Thyroid gland (tissue), 4 donors: ENCODE measurements at regions not wholly inside any gene's neighbourhood (a gene's known extent, or its start where the extent isn't known, plus 50 kb on each side); places are given as distances from the start of the nearest gene placed in this dataset.

ENCODE experiments used
- DNase-seq, 2 donors: peaks; one replicate each; pipeline ENCODE4 v3.0.0-alpha.2; 2019
- H3K27ac ChIP-seq, 3 donors: fragments of 200-600 bp; sonication (generic); 1 replicate in 2 of 3; 2 replicates in 1 of 3; pipeline ENCODE4 v1.5.1; 2016 to 2019; ENCODE audit warnings: mild to moderate bottlenecking in 1 of 3, moderate library complexity in 1 of 3
- H3K27me3 ChIP-seq: fragments of 200-600 bp; sonication (generic); one replicate; pipeline ENCODE4 v1.5.1; 2019
- H3K36me3 ChIP-seq, 2 donors: fragments of 200-600 bp; sonication (generic); one replicate each; pipeline ENCODE4 v1.5.1; 2016 to 2019
- H3K4me1 ChIP-seq, 2 donors: fragments of 200-600 bp; sonication (generic); one replicate each; pipeline ENCODE4 v1.5.1; 2017 to 2019
- H3K4me3 ChIP-seq, 3 donors: fragments of 200-600 bp; sonication (generic); replicated peaks in 1 of 3; 1 replicate in 2 of 3; 2 replicates in 1 of 3; pipeline ENCODE4 v1.5.1; 2016; ENCODE audit warnings: mild to moderate bottlenecking in 1 of 3
- H3K9me3 ChIP-seq: fragments of 200-600 bp; sonication (generic); one replicate; pipeline ENCODE4 v1.5.1; 2017
- CTCF ChIP-seq, 6 experiments: fragments of 200-600 bp in 3 of 6; fragments of 450-650 bp in 3 of 6; sonication (generic) in 3 of 6; IDR thresholded peaks; one replicate each; pipeline ENCODE4 v1.5.1; 2016 to 2019; ENCODE audit warnings: antibody characterized with exemption in 6 of 6, mild to moderate bottlenecking in 2 of 6, inconsistent platforms in 1 of 6, moderate library complexity in 1 of 6
- POLR2A ChIP-seq, 2 donors: fragments of 450-650 bp; IDR thresholded peaks; one replicate each; pipeline ENCODE4 v1.6.1; 2017; ENCODE audit warnings: antibody characterized with exemption in 2 of 2, mild to moderate bottlenecking in 2 of 2, moderate library complexity in 1 of 2
- WGBS, 2 donors: methylation state at CpG; one replicate each; pipeline ENCODE4 v1.1.5; 2017; 5-methylcytosine and 5-hydroxymethylcytosine counted together
- intact Hi-C: fragments of 100-400 bp; cut with DNase I; formaldehyde crosslinking; loops from one replicate; pipeline ENCODE4 v1.15.1; 2023

DNA sequence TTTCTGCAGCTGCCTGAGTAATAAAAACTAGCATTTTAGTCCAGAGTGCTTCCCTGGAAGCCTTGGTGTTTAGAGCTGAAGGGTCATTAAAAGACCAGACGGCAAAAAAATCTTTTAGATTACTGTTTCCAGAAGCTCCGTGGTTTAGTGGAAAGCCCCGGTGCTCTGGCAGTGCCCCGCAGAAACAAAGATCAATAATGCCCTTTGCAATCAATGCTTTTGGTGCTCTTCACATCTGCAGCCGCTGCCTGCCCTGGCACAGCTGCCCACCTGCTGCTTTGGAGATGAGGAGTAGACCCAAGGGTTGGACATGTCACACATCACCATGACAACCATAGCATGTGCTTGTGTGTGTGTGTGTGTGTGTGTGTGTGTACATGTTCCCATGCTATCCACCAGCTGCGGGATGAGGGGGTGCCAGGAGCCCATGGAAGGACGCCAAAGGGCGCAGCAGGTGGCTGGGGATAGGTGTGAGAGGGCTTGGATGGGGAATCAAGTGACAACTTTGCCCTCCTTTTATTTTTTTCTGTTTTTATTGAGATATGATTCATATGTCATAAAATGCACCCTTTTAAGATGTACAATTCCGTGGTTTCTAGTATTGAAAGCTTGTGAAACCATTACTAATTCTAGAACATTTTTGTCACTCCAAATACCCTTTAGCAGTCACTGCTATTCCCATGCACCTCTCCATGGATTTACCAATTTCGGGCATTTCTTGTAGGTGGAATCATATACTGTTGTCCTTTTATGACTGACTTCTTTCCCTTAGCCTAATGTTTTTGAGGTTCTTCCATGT is 75.7 kb upstream of the KLHL25 start:
- 73 to 74% methylated on average over 10 of the region's 10 CpGs for WGBS, 2 donors
- H3K27me3 ChIP-seq = no peaks in the 10 kb centered on the region
- TF ChIP-seq POLR2A (IDR thresholded peaks at IDR 0.05) (no peak), CTCF (IDR thresholded peaks at IDR 0.05) (no peak)

DNA sequence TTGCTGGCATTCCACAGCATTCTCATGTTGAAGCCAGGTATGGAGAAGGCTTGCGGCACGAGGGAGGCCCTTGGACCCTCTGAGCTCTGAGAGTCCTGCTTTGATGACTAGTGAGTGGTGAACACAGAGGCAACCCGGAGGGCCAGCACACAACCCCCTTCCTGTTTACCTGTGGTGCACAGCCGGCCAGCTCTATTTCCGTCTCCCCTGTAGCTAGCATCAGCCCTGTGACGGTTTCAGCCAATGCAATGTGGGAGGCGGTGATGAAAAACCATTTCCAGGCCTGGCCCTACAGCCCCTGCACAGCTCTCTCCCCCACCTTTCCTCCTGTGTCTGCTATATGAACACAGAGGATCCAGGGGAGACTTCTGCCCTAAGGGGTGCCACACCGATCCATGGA is 76.8 kb upstream of the KLHL25 start:
- TF ChIP-seq CTCF (IDR thresholded peaks at IDR 0.05) (no peak), POLR2A (IDR thresholded peaks at IDR 0.05) (no peak)
- Histone ChIP-seq H3K36me3 (no peaks in the 10 kb centered on the region), H3K27ac (no peak overlapping the region), H3K4me3 (no peak overlapping the region), H3K4me1 (no peaks in the 10 kb centered on the region), H3K9me3 (no peaks in the 10 kb centered on the region), H3K27me3 (no peaks in the 10 kb centered on the region)
- no peak for DNase-seq
- intact Hi-C loops = no loop called here
- WGBS, 2 donors = 66 to 90% methylated on average over 4 to 7 of the region's 8 CpGs

More for the DNA sequence above, 75.7 kb upstream of the KLHL25 start:
- Histone ChIP-seq H3K4me3 (no peak overlapping the region), H3K9me3 (no peaks in the 10 kb centered on the region), H3K4me1 (no peaks in the 10 kb centered on the region), H3K27ac (no peak overlapping the region), H3K36me3 (no peaks in the 10 kb centered on the region)
- DNase-seq = no peak
- intact Hi-C loops = no loop called here

DNA sequence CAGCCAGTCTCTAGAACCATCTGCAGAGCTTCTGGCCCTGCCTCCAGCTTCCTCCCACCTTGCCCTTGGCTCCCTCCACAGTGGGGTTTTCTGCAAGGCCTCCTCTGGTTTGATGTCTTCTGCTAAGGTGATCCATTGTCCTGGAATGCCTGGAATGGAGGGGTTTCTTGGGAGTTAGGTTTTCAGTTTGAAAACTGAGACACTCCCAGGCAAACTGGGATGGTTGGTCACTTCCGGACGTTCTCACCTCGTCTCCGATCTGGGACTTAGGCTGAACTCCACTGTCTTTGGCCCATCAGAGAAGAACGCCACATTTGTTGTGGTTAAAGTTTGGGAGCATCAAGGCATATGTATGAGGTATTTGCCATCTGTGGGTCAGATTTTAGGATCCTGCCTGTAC is 77.4 kb upstream of the KLHL25 start:
- Histone ChIP-seq H3K27ac (no peak overlapping the region), H3K4me1 (no peaks in the 10 kb centered on the region), H3K9me3 (no peaks in the 10 kb centered on the region), H3K4me3 (no peak overlapping the region), H3K27me3 (no peaks in the 10 kb centered on the region), H3K36me3 (no peaks in the 10 kb centered on the region)
- TF ChIP-seq CTCF (IDR thresholded peaks at IDR 0.05) = no peak
- TF ChIP-seq POLR2A (IDR thresholded peaks at IDR 0.05) = no peak
- intact Hi-C loops = no loop called here
- 94% methylated on average over 5 of the region's 5 CpGs; no CpG with 5 or more reads in 1 of the 2 donors for WGBS, 2 donors
- no peak for DNase-seq

DNA sequence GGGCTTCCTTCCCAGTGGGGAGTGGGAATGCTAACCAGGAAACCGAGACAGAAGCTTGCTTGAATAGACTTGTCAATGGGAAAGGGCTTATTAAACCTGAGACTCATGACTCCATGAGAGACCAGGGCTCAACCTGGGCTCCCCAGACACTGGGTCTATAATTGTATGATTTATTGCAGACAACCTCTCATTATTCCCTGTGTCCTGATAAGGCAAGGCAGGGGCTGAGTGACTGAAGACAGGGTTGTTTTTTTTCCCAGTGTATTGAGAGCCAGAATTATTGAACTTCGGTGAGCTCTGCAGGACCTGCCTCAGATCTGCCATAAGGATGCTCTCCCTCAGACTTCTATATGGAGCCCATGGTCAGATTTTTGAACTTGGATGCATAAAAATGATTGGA is 79.5 kb upstream of the KLHL25 start:
- intact Hi-C loops = no loop called here
- 89 to 90% methylated on average over 2 of the region's 2 CpGs for WGBS, 2 donors

More for the DNA sequence above, 79.5 kb upstream of the KLHL25 start:
- Histone ChIP-seq H3K4me3 (no peak overlapping the region), H3K27ac (no peak overlapping the region), H3K27me3 (no peaks in the 10 kb centered on the region), H3K9me3 (no peaks in the 10 kb centered on the region), H3K4me1 (no peaks in the 10 kb centered on the region), H3K36me3 (no peaks in the 10 kb centered on the region)
- TF ChIP-seq POLR2A (IDR thresholded peaks at IDR 0.05) (no peak), CTCF (IDR thresholded peaks at IDR 0.05) (no peak)
- DNase-seq = no peak
